A549 (cell line): ENCODE measurements at regions not wholly inside any gene's neighbourhood (a gene's known extent, or its start where the extent isn't known, plus 50 kb on each side); places are given as distances from the start of the nearest gene placed in this dataset.

Source experiments
- ATAC-seq, 2 experiments: fragments of 200-7000 bp in 1 of 2; fragments of >200 bp in 1 of 2; cut with Nextera tagmentation in 1 of 2; cut with Tn5 transposase in 1 of 2; 3 replicates each; pipeline versions ENCODE4 v1.8.0 to v1.9.1; 2018 to 2020; ENCODE audit warnings: mild to moderate bottlenecking in 1 of 2, moderate library complexity in 1 of 2
- CTCF ChIA-PET: fragments of 300-600 bp; sonication (Branson Sonifier 250); formaldehyde crosslinking; extraction: SDS; loops from one replicate; lab custom pipeline; 2021; ENCODE audit warnings: antibody characterized with exemption, inconsistent platforms; lab: Yijun Ruan, JAX
- POLR2A ChIA-PET: fragments of 350-600 bp; formaldehyde crosslinking; extraction: SDS; loops from one replicate; lab custom pipeline; 2021; ENCODE audit warnings: antibody characterized with exemption, inconsistent platforms; lab: Yijun Ruan, JAX
- DNase-seq, 2 experiments: peaks; one replicate each; pipeline versions ENCODE4 v3.0.0 to v3.0.0-alpha.2; 2011 to 2016; ENCODE audit warnings: low read depth in 1 of 2, low spot score in 1 of 2
- FAIRE-seq: peaks from 2 replicates; lab custom pipeline; 2011; peaks lifted over from hg19 to GRCh38; lab: Jason Lieb, UNC
- H3K27ac ChIP-seq, 2 experiments: fragments of >200 bp; sonication (Bioruptor Twin); formaldehyde crosslinking; 3 replicates each; pipeline ENCODE4 v1.5.1; 2016 to 2017
- H3K4me1 ChIP-seq: fragments of >200 bp; sonication (Bioruptor Twin); formaldehyde crosslinking; 3 replicates; pipeline ENCODE4 v1.6.1; 2016
- H3K4me2 ChIP-seq: fragments of >200 bp; sonication (Bioruptor Twin); formaldehyde crosslinking; 3 replicates; pipeline ENCODE4 v1.6.1; 2016
- H3K4me3 ChIP-seq: fragments of >200 bp; sonication (Bioruptor Twin); formaldehyde crosslinking; 3 replicates; pipeline ENCODE4 v1.5.1; 2016
- H3K9me3 ChIP-seq: fragments of >200 bp; sonication (Bioruptor Twin); formaldehyde crosslinking; 3 replicates; pipeline ENCODE4 v1.6.1; 2016
- ATOH8 ChIP-seq: fragments of 250-450 bp; sonication (Bioruptor Pico); IDR thresholded peaks from 2 replicates; pipeline ENCODE4 v1.5.0; 2020; ENCODE audit warnings: low read depth, mild to moderate bottlenecking, moderate library complexity
- BHLHE40 ChIP-seq: IDR thresholded peaks from 2 replicates; pipeline ENCODE4 v1.6.1; 2012; ENCODE audit warnings: low read depth, low read length, inconsistent platforms
- CTCF ChIP-seq: fragments of >200 bp; sonication (Bioruptor Twin); formaldehyde crosslinking; IDR thresholded peaks from 3 replicates; pipeline ENCODE4 v1.5.1; 2016
- E2F6 ChIP-seq: IDR thresholded peaks from 2 replicates; pipeline ENCODE4 v1.6.1; 2012; ENCODE audit warnings: low read depth, borderline replicate concordance
- GATA3 ChIP-seq: IDR thresholded peaks from 2 replicates; pipeline ENCODE4 v1.6.1; 2012; ENCODE audit warnings: borderline replicate concordance
- HES2 ChIP-seq: fragments of >200 bp; sonication (Bioruptor Twin); formaldehyde crosslinking; IDR thresholded peaks from 2 replicates; pipeline ENCODE4 v1.6.1; 2016
- HMGXB4 ChIP-seq: fragments of 250-450 bp; sonication (Bioruptor Pico); IDR thresholded peaks from 2 replicates; pipeline ENCODE4 v1.5.0; 2021; ENCODE audit warnings: mild to moderate bottlenecking, moderate library complexity, borderline replicate concordance
- HOXB13 ChIP-seq: fragments of 250-450 bp; sonication (Bioruptor Pico); IDR thresholded peaks from 2 replicates; pipeline ENCODE4 v1.5.0; 2020; ENCODE audit warnings: low read depth, mild to moderate bottlenecking, moderate library complexity
- JUN ChIP-seq, 2 experiments: fragments of >200 bp; sonication (Bioruptor Twin); formaldehyde crosslinking; IDR thresholded peaks; 2 replicates in 1 of 2; 3 replicates in 1 of 2; pipeline ENCODE4 v1.6.1; 2016 to 2017
- MAFK ChIP-seq: fragments of 450-650 bp; IDR thresholded peaks from 2 replicates; pipeline ENCODE4 v1.6.1; 2014; ENCODE audit not compliant: partially characterized antibody
- MAX ChIP-seq: IDR thresholded peaks from 2 replicates; pipeline ENCODE4 v1.6.1; 2012
- MYC ChIP-seq: IDR thresholded peaks from 2 replicates; pipeline ENCODE4 v1.6.1; 2012; ENCODE audit warnings: mild to moderate bottlenecking, inconsistent platforms, low read length, improper control_type of control experiment, borderline replicate concordance
- NR3C1 ChIP-seq: fragments of >200 bp; sonication (Bioruptor Twin); formaldehyde crosslinking; IDR thresholded peaks from 3 replicates; pipeline ENCODE4 v1.6.1; 2017
- PBX3 ChIP-seq: IDR thresholded peaks from 2 replicates; pipeline ENCODE4 v1.6.1; 2012
- PHF8 ChIP-seq: fragments of 200-600 bp; sonication (generic); IDR thresholded peaks from 2 replicates; pipeline ENCODE4 v1.6.1; 2016; ENCODE audit warnings: low read depth, mild to moderate bottlenecking, antibody characterized with exemption, moderate library complexity, borderline replicate concordance
- POLR2AphosphoS2 ChIP-seq: conservative IDR thresholded peaks from 2 replicates; pipeline ENCODE4 v1.6.1; 2012; ENCODE audit warnings: low read length, improper control_type of control experiment, inconsistent platforms
- RAD21 ChIP-seq, 2 experiments: fragments of >200 bp in 1 of 2; sonication (Bioruptor Twin) in 1 of 2; formaldehyde crosslinking in 1 of 2; IDR thresholded peaks in 1 of 2; conservative IDR thresholded peaks in 1 of 2; 2 replicates in 1 of 2; 3 replicates in 1 of 2; pipeline ENCODE4 v1.6.1; 2012 to 2018; ENCODE audit warnings: inconsistent platforms in 1 of 2
- RCOR1 ChIP-seq: fragments of 150-350 bp; IDR thresholded peaks from 2 replicates; pipeline ENCODE4 v1.6.1; 2014; ENCODE audit warnings: antibody characterized with exemption, low read length, low read depth
- SMC3 ChIP-seq: fragments of >200 bp; sonication (Bioruptor Twin); formaldehyde crosslinking; IDR thresholded peaks from 3 replicates; pipeline ENCODE4 v1.6.1; 2018; ENCODE audit warnings: inconsistent platforms
- TP53 ChIP-seq: fragments of 250-450 bp; sonication (Bioruptor Pico); IDR thresholded peaks from 2 replicates; pipeline ENCODE4 v1.5.0; 2021; ENCODE audit warnings: mild to moderate bottlenecking, moderate library complexity
- WGBS: methylation state at CpG from one replicate; pipeline ENCODE4 v1.1.6; 2017; ENCODE audit errors: missing lambda C conversion rate; 5-methylcytosine and 5-hydroxymethylcytosine counted together

GRCh38 chr9:87290241-87291052 is 207.2 kb upstream of the DAPK1 start:
- DNase-seq (no peak), ATAC-seq (peak; percentile 59 to 82; a peak in 4 of 6 replicates), FAIRE-seq (no peak)
- Histone ChIP-seq H3K4me2 (no peak overlapping the region), H3K27ac (no peak overlapping the region), H3K4me3 (no peak overlapping the region), H3K9me3 (0 out of 3 replicates have a peak, but pooled peaks cover 3% of the 10 kb centered on the region)
- CTCF ChIA-PET, result interaction anchor here (0.6 to 1.0 kb wide), 5 partner anchors 14 to 803 kb away, joined by 3 to 5 read pairs (median 3); no protein-coding TSS in a partner anchor
- POLR2A ChIA-PET, result no interaction called here
- WGBS, result 16% methylated on average over 4 of the region's 4 CpGs
- TF ChIP-seq E2F6 (no peak), NR3C1 (no peak), RAD21 (conservative IDR thresholded peaks at IDR 0.05 in 1 of 2, IDR thresholded peaks at IDR 0.05 in 1 of 2) (peak in 1 of 2 experiments; percentile 8; a peak in 1 of 5 replicates), HMGXB4 (CRISPR knock-in tag) (no peak)
- TF ChIP-seq, all 56 proteins: peak for 1
- no peaks in the 10 kb centered on the region for H3K4me1 ChIP-seq

- no peak for FAIRE-seq
- 0 out of 3 replicates have a peak, but pooled peaks cover 3% of the 10 kb centered on the region for H3K9me3 ChIP-seq
- ChIA-PET POLR2A (no interaction called here), CTCF (no interaction called here)
- no peak overlapping the region for H3K4me2 ChIP-seq
- H3K4me1 ChIP-seq, result no peaks in the 10 kb centered on the region
- no peak for TF ChIP-seq MAFK
- WGBS, result 1% methylated on average over 2 of the region's 2 CpGs
- ATAC-seq, result no peak
- no peak overlapping the region for H3K4me3 ChIP-seq
- no peak for DNase-seq
- H3K27ac ChIP-seq, result no peak overlapping the region
These were observed 205.0 kb upstream of the DAPK1 start for GRCh38 chr9:87292449-87293191.

- no peak for FAIRE-seq
These were observed 203.5 kb upstream of the DAPK1 start for GRCh38 chr9:87294126-87294525.

More at GRCh38 chr9:87294126-87294525, 203.5 kb upstream of the DAPK1 start:
- ChIA-PET POLR2A (no interaction called here), CTCF (no interaction called here)
- no peak overlapping the region for H3K4me3 ChIP-seq
- H3K4me1 ChIP-seq, result no peaks in the 10 kb centered on the region
- TF ChIP-seq RCOR1 (no peak), MYC (no peak), JUN (IDR thresholded peaks at IDR 0.05) (no peak), E2F6 (no peak), SMC3 (no peak), ATOH8 (no peak), PHF8 (no peak), GATA3 (no peak), MAX (no peak), TP53 (CRISPR knock-in tag) (no peak), POLR2AphosphoS2 (no peak), HOXB13 (CRISPR knock-in tag) (no peak), PBX3 (no peak), BHLHE40 (no peak), HES2 (no peak), CTCF (no peak)
- H3K4me2 ChIP-seq, result no peak overlapping the region
- WGBS, result 40% methylated on average over 2 of the region's 2 CpGs
- 0 out of 3 replicates have a peak, but pooled peaks cover 3% of the 10 kb centered on the region for H3K9me3 ChIP-seq
- DNase-seq, result no peak
- no peak overlapping the region for H3K27ac ChIP-seq
- no peak for ATAC-seq
